ENCODE measurements at regions not wholly inside any gene's neighbourhood (a gene's known extent, or its start where the extent isn't known, plus 50 kb on each side); places are given as distances from the start of the nearest gene placed in this dataset.
A peak's percentile ranks its signal among the peaks of the same experiment; 100 is the strongest.

DNA sequence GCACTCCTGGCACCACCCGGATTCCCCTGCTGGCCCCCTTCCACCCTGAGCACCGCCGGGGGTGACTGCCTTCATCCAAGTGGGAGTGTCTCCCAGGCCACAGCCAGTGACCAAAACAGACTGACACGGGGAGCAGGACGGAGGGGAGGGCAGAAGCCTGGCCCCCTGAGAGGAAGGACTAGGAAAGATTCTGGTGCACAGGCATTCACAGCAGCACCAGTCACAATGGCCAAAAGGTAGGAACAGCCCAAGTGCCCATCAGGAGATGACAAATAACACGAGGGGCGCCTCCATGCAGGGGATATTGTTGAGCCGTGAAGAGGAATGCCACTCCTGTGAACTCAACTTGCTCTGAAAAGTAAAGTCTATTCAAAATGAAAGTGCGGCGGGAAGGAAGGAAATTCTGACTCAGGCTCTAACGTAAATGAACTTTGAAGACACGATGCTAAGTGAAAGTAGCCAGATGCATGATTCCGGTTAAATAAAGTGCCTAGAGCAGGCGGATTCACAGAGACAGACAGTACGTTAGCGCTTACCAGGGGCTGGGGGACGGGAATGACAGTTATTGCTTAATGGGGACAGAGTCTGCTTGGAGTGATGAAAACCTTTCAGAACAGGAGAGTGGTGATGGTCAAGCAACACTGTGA is 146.1 kb upstream of the NCOR2 start:
- TF ChIP-seq RAD21 (IDR thresholded peaks at IDR 0.05) (peak; percentile 64 to 74), GABPA (IDR thresholded peaks at IDR 0.05 in 1 of 2, conservative IDR thresholded peaks at IDR 0.05 in 1 of 2) (no peak), FOXA2 (IDR thresholded peaks at IDR 0.05) (peak; percentile 40), HNF4A (conservative IDR thresholded peaks at IDR 0.05) (peak; percentile 86 to 88), JUND (IDR thresholded peaks at IDR 0.05) (peak; percentile 98 to 99), RXRA (IDR thresholded peaks at IDR 0.05) (peak; percentile 72 to 75), TAF1 (conservative IDR thresholded peaks at IDR 0.05) (no peak), FOXA1 (IDR thresholded peaks at IDR 0.05) (no peak), NR2F2 (IDR thresholded peaks at IDR 0.05) (peak; percentile 39), EGR1 (IDR thresholded peaks at IDR 0.05; ENCODE audit: low read depth in 2 of 2) (peak in 1 of 2 donors; percentile 39), HNF4G (IDR thresholded peaks at IDR 0.05) (peak; percentile 68), SP1 (IDR thresholded peaks at IDR 0.05) (peak; percentile 81), YY1 (IDR thresholded peaks at IDR 0.05) (peak; percentile 67)
- TF ChIP-seq, protein P1, sequence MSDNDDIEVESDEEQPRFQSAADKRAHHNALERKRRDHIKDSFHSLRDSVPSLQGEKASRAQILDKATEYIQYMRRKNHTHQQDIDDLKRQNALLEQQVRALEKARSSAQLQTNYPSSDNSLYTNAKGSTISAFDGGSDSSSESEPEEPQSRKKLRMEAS (IDR thresholded peaks at IDR 0.05): peak; percentile 71
- TF ChIP-seq, protein P2, sequence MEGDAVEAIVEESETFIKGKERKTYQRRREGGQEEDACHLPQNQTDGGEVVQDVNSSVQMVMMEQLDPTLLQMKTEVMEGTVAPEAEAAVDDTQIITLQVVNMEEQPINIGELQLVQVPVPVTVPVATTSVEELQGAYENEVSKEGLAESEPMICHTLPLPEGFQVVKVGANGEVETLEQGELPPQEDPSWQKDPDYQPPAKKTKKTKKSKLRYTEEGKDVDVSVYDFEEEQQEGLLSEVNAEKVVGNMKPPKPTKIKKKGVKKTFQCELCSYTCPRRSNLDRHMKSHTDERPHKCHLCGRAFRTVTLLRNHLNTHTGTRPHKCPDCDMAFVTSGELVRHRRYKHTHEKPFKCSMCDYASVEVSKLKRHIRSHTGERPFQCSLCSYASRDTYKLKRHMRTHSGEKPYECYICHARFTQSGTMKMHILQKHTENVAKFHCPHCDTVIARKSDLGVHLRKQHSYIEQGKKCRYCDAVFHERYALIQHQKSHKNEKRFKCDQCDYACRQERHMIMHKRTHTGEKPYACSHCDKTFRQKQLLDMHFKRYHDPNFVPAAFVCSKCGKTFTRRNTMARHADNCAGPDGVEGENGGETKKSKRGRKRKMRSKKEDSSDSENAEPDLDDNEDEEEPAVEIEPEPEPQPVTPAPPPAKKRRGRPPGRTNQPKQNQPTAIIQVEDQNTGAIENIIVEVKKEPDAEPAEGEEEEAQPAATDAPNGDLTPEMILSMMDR (IDR thresholded peaks at IDR 0.05; ENCODE audit: low read depth, low read length, missing input control): no peak
- TF ChIP-seq, protein P3, sequence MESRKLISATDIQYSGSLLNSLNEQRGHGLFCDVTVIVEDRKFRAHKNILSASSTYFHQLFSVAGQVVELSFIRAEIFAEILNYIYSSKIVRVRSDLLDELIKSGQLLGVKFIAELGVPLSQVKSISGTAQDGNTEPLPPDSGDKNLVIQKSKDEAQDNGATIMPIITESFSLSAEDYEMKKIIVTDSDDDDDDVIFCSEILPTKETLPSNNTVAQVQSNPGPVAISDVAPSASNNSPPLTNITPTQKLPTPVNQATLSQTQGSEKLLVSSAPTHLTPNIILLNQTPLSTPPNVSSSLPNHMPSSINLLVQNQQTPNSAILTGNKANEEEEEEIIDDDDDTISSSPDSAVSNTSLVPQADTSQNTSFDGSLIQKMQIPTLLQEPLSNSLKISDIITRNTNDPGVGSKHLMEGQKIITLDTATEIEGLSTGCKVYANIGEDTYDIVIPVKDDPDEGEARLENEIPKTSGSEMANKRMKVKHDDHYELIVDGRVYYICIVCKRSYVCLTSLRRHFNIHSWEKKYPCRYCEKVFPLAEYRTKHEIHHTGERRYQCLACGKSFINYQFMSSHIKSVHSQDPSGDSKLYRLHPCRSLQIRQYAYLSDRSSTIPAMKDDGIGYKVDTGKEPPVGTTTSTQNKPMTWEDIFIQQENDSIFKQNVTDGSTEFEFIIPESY (IDR thresholded peaks at IDR 0.05): no peak
- TF ChIP-seq, protein P4, sequence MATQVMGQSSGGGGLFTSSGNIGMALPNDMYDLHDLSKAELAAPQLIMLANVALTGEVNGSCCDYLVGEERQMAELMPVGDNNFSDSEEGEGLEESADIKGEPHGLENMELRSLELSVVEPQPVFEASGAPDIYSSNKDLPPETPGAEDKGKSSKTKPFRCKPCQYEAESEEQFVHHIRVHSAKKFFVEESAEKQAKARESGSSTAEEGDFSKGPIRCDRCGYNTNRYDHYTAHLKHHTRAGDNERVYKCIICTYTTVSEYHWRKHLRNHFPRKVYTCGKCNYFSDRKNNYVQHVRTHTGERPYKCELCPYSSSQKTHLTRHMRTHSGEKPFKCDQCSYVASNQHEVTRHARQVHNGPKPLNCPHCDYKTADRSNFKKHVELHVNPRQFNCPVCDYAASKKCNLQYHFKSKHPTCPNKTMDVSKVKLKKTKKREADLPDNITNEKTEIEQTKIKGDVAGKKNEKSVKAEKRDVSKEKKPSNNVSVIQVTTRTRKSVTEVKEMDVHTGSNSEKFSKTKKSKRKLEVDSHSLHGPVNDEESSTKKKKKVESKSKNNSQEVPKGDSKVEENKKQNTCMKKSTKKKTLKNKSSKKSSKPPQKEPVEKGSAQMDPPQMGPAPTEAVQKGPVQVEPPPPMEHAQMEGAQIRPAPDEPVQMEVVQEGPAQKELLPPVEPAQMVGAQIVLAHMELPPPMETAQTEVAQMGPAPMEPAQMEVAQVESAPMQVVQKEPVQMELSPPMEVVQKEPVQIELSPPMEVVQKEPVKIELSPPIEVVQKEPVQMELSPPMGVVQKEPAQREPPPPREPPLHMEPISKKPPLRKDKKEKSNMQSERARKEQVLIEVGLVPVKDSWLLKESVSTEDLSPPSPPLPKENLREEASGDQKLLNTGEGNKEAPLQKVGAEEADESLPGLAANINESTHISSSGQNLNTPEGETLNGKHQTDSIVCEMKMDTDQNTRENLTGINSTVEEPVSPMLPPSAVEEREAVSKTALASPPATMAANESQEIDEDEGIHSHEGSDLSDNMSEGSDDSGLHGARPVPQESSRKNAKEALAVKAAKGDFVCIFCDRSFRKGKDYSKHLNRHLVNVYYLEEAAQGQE (IDR thresholded peaks at IDR 0.05): peak; percentile 65
- TF ChIP-seq, protein P5, sequence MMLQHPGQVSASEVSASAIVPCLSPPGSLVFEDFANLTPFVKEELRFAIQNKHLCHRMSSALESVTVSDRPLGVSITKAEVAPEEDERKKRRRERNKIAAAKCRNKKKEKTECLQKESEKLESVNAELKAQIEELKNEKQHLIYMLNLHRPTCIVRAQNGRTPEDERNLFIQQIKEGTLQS (IDR thresholded peaks at IDR 0.05): peak; percentile 60
- DNase-seq (ENCODE audit: low spot score): no peak
- H3K9me3 ChIP-seq (ENCODE audit: control insufficient read depth in 4 of 4, low read length in 3 of 4): no peaks in the 10 kb centered on the region
- WGBS: 27% methylated on average over 17 of the region's 17 CpGs
- peak overlapping the region; percentile 13 to 49 for H3K9ac ChIP-seq (ENCODE audit: low read depth in 1 of 2, low read length in 2 of 2)
- H3K36me3 ChIP-seq (ENCODE audit: control insufficient read depth in 4 of 4, insufficient read depth in 3 of 4, low read depth in 1 of 4, low read length in 3 of 4): no peaks in the 10 kb centered on the region
- peak overlapping the region in 2 of 3 donors; percentile 15 to 36 for H3K4me3 ChIP-seq (ENCODE audit: low read depth in 1 of 3, low read length in 3 of 3)
- H3K27ac ChIP-seq (ENCODE audit: low read depth in 1 of 2, low read length in 2 of 2): peak overlapping the region; percentile 72 to 90
- H3K4me1 ChIP-seq (ENCODE audit: control insufficient read depth in 4 of 4, insufficient read depth in 4 of 4, low read length in 3 of 4): peaks cover 2 to 10% (median 6%) of the 10 kb centered on the region in 4 donors
- H3K27me3 ChIP-seq (ENCODE audit: control insufficient read depth in 4 of 4, insufficient read depth in 4 of 4, low read length in 3 of 4): no peaks in the 10 kb centered on the region

Measured in liver (tissue), 8 donors.